Upper lobe of left lung (tissue), 4 donors: ENCODE measurements at regions not wholly inside any gene's neighbourhood (a gene's known extent, or its start where the extent isn't known, plus 50 kb on each side); places are given as distances from the start of the nearest gene placed in this dataset.
"Not testable (repeated sequence)": the region's sequence is repeated elsewhere in the genome, so short reads cannot be mapped to it uniquely, and the experiment has no call there.

Source experiments
- POLR2A ChIP-seq, 4 donors: fragments of 450-650 bp; IDR thresholded peaks; one replicate each; pipeline ENCODE4 v1.5.1; 2016 to 2017; ENCODE audit warnings: antibody characterized with exemption in 4 of 4, mild to moderate bottlenecking in 2 of 4
- POLR2AphosphoS5 ChIP-seq, 2 donors: sonication (generic); formaldehyde crosslinking; IDR thresholded peaks; one replicate each; pipeline ENCODE4 v1.5.1; 2017; ENCODE audit warnings: antibody characterized with exemption in 2 of 2

DNA sequence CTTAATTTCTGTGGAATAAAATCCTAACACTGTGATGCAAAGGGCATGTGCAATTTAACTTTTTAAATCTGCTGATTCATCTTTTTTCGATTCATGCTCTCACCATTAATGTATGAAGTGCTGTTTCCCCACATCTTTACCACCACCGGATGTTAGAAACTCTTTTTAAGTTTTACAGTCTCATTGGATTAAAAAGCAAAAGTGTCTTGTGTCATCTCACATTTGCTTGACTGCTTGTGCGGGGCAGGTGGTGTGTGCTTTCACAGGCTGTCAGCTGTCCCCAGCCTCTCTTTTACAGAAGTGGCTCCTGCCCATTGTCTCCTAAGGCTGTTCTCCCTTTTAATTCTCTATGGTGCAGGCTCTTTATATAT, 71.4 kb downstream of the ARHGAP11B start:
- not testable (repeated sequence) for TF ChIP-seq POLR2AphosphoS5, POLR2A (IDR thresholded peaks at IDR 0.05)
